ENCODE measurements at regions not wholly inside any gene's neighbourhood (a gene's known extent, or its start where the extent isn't known, plus 50 kb on each side); places are given as distances from the start of the nearest gene placed in this dataset.
"Not testable (repeated sequence)": the region's sequence is repeated elsewhere in the genome, so short reads cannot be mapped to it uniquely, and the experiment has no call there.

GRCh38 chr3:74978684-74979083, 364.2 kb upstream of the CNTN3 start:
- Histone ChIP-seq H3K27ac (ENCODE audit: low read length, poor library complexity, severe bottlenecking) (no peak overlapping the region), H3K4ac (ENCODE audit: low read depth in 1 of 2, low read length in 2 of 2) (no peak overlapping the region), H3K9me3 (ENCODE audit: control insufficient read depth, low read length) (no peaks in the 10 kb centered on the region), H2BK12ac (ENCODE audit: low read length in 2 of 2) (no peak overlapping the region), H2AK5ac (ENCODE audit: low read length, severe bottlenecking) (no peak overlapping the region), H2AFZ (ENCODE audit: low read depth, low read length) (no peak overlapping the region), H3K79me1 (replicated peaks; ENCODE audit: low read length, poor library complexity, severe bottlenecking) (no peaks in the 10 kb centered on the region), H3K14ac (ENCODE audit: low read length in 2 of 2) (no peak overlapping the region), H4K8ac (ENCODE audit: low read length) (no peak overlapping the region), H3K9ac (ENCODE audit: low read length) (no peak overlapping the region), H3K4me2 (ENCODE audit: low read length, poor library complexity, severe bottlenecking) (no peak overlapping the region), H2BK5ac (ENCODE audit: low read depth, low read length, poor library complexity, severe bottlenecking) (no peak overlapping the region), H2BK120ac (ENCODE audit: low read depth, low read length) (no peak overlapping the region), H3K27me3 (ENCODE audit: control insufficient read depth in 1 of 2, insufficient read depth in 1 of 2, low read length in 2 of 2) (no peaks in the 10 kb centered on the region), H3K4me3 (ENCODE audit: insufficient read depth in 1 of 2, low read depth in 1 of 2, low read length in 2 of 2) (no peak overlapping the region), H3K4me1 (ENCODE audit: control insufficient read depth, insufficient read depth, low read depth, low read length) (no peaks in the 10 kb centered on the region), H3K23ac (ENCODE audit: low read length in 2 of 2) (no peak overlapping the region), H3K18ac (ENCODE audit: low read depth in 1 of 2, low read length in 2 of 2) (no peak overlapping the region), H4K91ac (ENCODE audit: low read length) (no peak overlapping the region), H3K36me3 (ENCODE audit: control insufficient read depth in 1 of 2, insufficient read depth in 2 of 2, low read depth in 1 of 2, low read length in 2 of 2) (no peaks in the 10 kb centered on the region), H2BK15ac (ENCODE audit: low read depth, poor library complexity, severe bottlenecking) (no peak overlapping the region)
- no peak for DNase-seq
- WGBS = 100% methylated on average over 3 of the region's 4 CpGs

DNA sequence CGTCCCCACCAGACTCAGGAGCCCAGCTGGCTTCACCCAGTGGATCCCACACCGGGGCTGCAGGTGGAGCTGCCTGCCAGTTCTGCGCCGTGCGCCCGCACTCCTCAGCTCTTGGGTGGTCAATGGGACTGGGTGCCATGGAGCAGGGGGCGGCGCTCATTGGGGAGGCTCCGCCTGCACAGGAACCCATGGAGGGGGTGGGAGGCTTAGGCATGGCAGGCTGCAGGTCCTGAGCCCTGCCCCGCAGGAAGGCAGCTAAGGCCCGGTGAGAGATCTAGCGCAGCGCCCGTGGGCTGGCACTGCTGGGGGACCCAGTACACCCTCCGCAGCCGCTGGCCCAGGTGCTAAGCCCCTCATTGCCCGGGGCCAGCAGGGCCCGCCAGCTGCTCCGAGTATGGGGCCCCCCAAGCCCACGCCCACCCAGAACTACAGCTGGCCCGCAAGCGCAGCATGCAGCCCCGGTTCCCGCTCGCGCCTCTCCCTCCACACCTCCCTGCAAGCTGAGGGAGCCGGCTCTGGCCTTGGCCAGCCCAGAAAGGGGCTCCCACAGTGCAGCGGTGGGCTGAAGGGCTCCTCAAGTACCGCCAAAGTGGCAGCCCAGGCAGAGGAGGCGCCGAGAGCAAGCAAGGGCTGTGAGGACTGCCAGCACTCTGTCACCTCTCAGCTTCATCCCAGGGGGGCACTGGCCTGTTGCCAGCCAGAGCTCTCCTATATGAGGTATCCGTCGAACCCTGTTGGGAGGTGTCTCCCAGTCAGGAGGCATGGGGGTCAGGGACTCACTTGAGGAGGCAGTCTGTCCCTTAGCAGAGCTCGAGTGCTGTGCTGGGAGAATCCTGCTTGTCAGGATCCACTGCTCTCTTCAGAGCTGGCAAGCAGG, 370.8 kb upstream of the CNTN3 start:
- H3K27ac ChIP-seq (ENCODE audit: low read length, poor library complexity, severe bottlenecking); H2BK12ac ChIP-seq (ENCODE audit: low read length in 2 of 2); DNase-seq; H3K4me3 ChIP-seq (ENCODE audit: insufficient read depth in 1 of 2, low read depth in 1 of 2, low read length in 2 of 2); H3K79me1 ChIP-seq (replicated peaks; ENCODE audit: low read length, poor library complexity, severe bottlenecking); H4K8ac ChIP-seq (ENCODE audit: low read length); H3K27me3 ChIP-seq (ENCODE audit: control insufficient read depth in 1 of 2, insufficient read depth in 1 of 2, low read length in 2 of 2); H2BK15ac ChIP-seq (ENCODE audit: low read depth, poor library complexity, severe bottlenecking); H3K18ac ChIP-seq (ENCODE audit: low read depth in 1 of 2, low read length in 2 of 2); H2AK5ac ChIP-seq (ENCODE audit: low read length, severe bottlenecking); H3K23ac ChIP-seq (ENCODE audit: low read length in 2 of 2); H2BK5ac ChIP-seq (ENCODE audit: low read depth, low read length, poor library complexity, severe bottlenecking); H3K9me3 ChIP-seq (ENCODE audit: control insufficient read depth, low read length); H2AFZ ChIP-seq (ENCODE audit: low read depth, low read length); H3K4me1 ChIP-seq (ENCODE audit: control insufficient read depth, insufficient read depth, low read depth, low read length); H3K9ac ChIP-seq (ENCODE audit: low read length); H3K4ac ChIP-seq (ENCODE audit: low read depth in 1 of 2, low read length in 2 of 2); H3K14ac ChIP-seq (ENCODE audit: low read length in 2 of 2); H4K91ac ChIP-seq (ENCODE audit: low read length); H3K36me3 ChIP-seq (ENCODE audit: control insufficient read depth in 1 of 2, insufficient read depth in 2 of 2, low read depth in 1 of 2, low read length in 2 of 2); H3K4me2 ChIP-seq (ENCODE audit: low read length, poor library complexity, severe bottlenecking); H2BK120ac ChIP-seq (ENCODE audit: low read depth, low read length): not testable (repeated sequence)
- WGBS = 91% methylated on average over 24 of the region's 34 CpGs

- H2BK5ac ChIP-seq (ENCODE audit: low read depth, low read length, poor library complexity, severe bottlenecking) = no peak overlapping the region
- H4K91ac ChIP-seq (ENCODE audit: low read length) = no peak overlapping the region
- H3K4me3 ChIP-seq (ENCODE audit: insufficient read depth in 1 of 2, low read depth in 1 of 2, low read length in 2 of 2) = no peak overlapping the region
- no peaks in the 10 kb centered on the region for H3K27me3 ChIP-seq (ENCODE audit: control insufficient read depth in 1 of 2, insufficient read depth in 1 of 2, low read length in 2 of 2)
- no peak overlapping the region for H2AFZ ChIP-seq (ENCODE audit: low read depth, low read length)
- no peak for DNase-seq
- H3K18ac ChIP-seq (ENCODE audit: low read depth in 1 of 2, low read length in 2 of 2) = no peak overlapping the region
- no peak overlapping the region for H3K4me2 ChIP-seq (ENCODE audit: low read length, poor library complexity, severe bottlenecking)
- no peaks in the 10 kb centered on the region for H3K36me3 ChIP-seq (ENCODE audit: control insufficient read depth in 1 of 2, insufficient read depth in 2 of 2, low read depth in 1 of 2, low read length in 2 of 2)
- no peaks in the 10 kb centered on the region for H3K9me3 ChIP-seq (ENCODE audit: control insufficient read depth, low read length)
- 45% methylated on average over 1 of the region's 3 CpGs for WGBS
- no peak overlapping the region for H3K27ac ChIP-seq (ENCODE audit: low read length, poor library complexity, severe bottlenecking)
- no peak overlapping the region for H3K23ac ChIP-seq (ENCODE audit: low read length in 2 of 2)
- H4K8ac ChIP-seq (ENCODE audit: low read length) = no peak overlapping the region
- H2BK15ac ChIP-seq (ENCODE audit: low read depth, poor library complexity, severe bottlenecking) = no peak overlapping the region
- no peak overlapping the region for H2BK120ac ChIP-seq (ENCODE audit: low read depth, low read length)
- no peak overlapping the region for H3K14ac ChIP-seq (ENCODE audit: low read length in 2 of 2)
- H2AK5ac ChIP-seq (ENCODE audit: low read length, severe bottlenecking) = no peak overlapping the region
- no peak overlapping the region for H3K9ac ChIP-seq (ENCODE audit: low read length)
- no peak overlapping the region for H3K4ac ChIP-seq (ENCODE audit: low read depth in 1 of 2, low read length in 2 of 2)
- no peaks in the 10 kb centered on the region for H3K79me1 ChIP-seq (replicated peaks; ENCODE audit: low read length, poor library complexity, severe bottlenecking)
- no peak overlapping the region for H2BK12ac ChIP-seq (ENCODE audit: low read length in 2 of 2)
- no peaks in the 10 kb centered on the region for H3K4me1 ChIP-seq (ENCODE audit: control insufficient read depth, insufficient read depth, low read depth, low read length)
These were observed 373.6 kb upstream of the CNTN3 start for GRCh38 chr3:74988095-74988494.

DNA sequence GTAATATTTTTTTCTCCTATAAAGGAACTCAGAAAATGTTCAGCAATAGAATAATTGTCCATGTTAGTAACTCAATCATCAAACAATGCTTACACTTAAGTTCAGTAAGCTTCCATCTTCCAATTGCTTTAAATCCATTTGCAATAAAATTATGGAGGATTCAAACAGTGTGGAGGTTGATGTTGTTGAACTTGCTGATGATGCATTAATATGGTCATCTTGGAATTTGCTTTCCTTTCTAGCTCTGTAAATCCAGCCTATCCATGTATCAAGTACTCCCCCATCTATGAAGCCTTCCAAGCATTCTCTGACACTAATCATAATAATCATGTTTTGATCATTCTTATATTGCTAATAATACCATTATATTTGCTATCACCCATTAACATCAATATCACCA, 378.4 kb upstream of the CNTN3 start:
- H2AFZ ChIP-seq (ENCODE audit: low read depth, low read length) = no peak overlapping the region
- H3K9me3 ChIP-seq (ENCODE audit: control insufficient read depth, low read length) = no peaks in the 10 kb centered on the region
- H3K36me3 ChIP-seq (ENCODE audit: control insufficient read depth in 1 of 2, insufficient read depth in 2 of 2, low read depth in 1 of 2, low read length in 2 of 2) = no peaks in the 10 kb centered on the region
- no peak overlapping the region for H3K4me3 ChIP-seq (ENCODE audit: insufficient read depth in 1 of 2, low read depth in 1 of 2, low read length in 2 of 2)
- no peaks in the 10 kb centered on the region for H3K4me1 ChIP-seq (ENCODE audit: control insufficient read depth, insufficient read depth, low read depth, low read length)
- no peak overlapping the region for H3K27ac ChIP-seq (ENCODE audit: low read length, poor library complexity, severe bottlenecking)
- H2BK15ac ChIP-seq (ENCODE audit: low read depth, poor library complexity, severe bottlenecking) = no peak overlapping the region
- H3K23ac ChIP-seq (ENCODE audit: low read length in 2 of 2) = no peak overlapping the region
- no peak overlapping the region for H3K9ac ChIP-seq (ENCODE audit: low read length)
- H2AK5ac ChIP-seq (ENCODE audit: low read length, severe bottlenecking) = no peak overlapping the region
- no peak overlapping the region for H4K8ac ChIP-seq (ENCODE audit: low read length)
- no peak overlapping the region for H3K4me2 ChIP-seq (ENCODE audit: low read length, poor library complexity, severe bottlenecking)
- H3K27me3 ChIP-seq (ENCODE audit: control insufficient read depth in 1 of 2, insufficient read depth in 1 of 2, low read length in 2 of 2) = no peaks in the 10 kb centered on the region
- H3K18ac ChIP-seq (ENCODE audit: low read depth in 1 of 2, low read length in 2 of 2) = no peak overlapping the region
- no peak overlapping the region for H2BK120ac ChIP-seq (ENCODE audit: low read depth, low read length)
- H2BK5ac ChIP-seq (ENCODE audit: low read depth, low read length, poor library complexity, severe bottlenecking) = no peak overlapping the region
- H3K4ac ChIP-seq (ENCODE audit: low read depth in 1 of 2, low read length in 2 of 2) = no peak overlapping the region
- no peak overlapping the region for H3K14ac ChIP-seq (ENCODE audit: low read length in 2 of 2)
- no peak overlapping the region for H2BK12ac ChIP-seq (ENCODE audit: low read length in 2 of 2)
- no peaks in the 10 kb centered on the region for H3K79me1 ChIP-seq (replicated peaks; ENCODE audit: low read length, poor library complexity, severe bottlenecking)
- H4K91ac ChIP-seq (ENCODE audit: low read length) = no peak overlapping the region
- DNase-seq = no peak

Data from mesenchymal stem cell (in vitro differentiated cells and primary cell).